ENCODE measurements at regions not wholly inside any gene's neighbourhood (a gene's known extent, or its start where the extent isn't known, plus 50 kb on each side); places are given as distances from the start of the nearest gene placed in this dataset.

GRCh38 chr7:28240481-28240880 lies 59.9 kb upstream of the JAZF1 start:
- Histone ChIP-seq H4K20me1 (ENCODE audit: insufficient read depth, low read length) (no peaks in the 10 kb centered on the region), H3K4me3 (replicated peaks in 1 of 3; ENCODE audit: low read depth in 2 of 3, low read length in 3 of 3) (no peak overlapping the region), H3K9me3 (replicated peaks in 1 of 2; ENCODE audit: control insufficient read depth in 1 of 2, insufficient read depth in 1 of 2, low read length in 2 of 2) (no peaks in the 10 kb centered on the region), H3K79me2 (ENCODE audit: insufficient read depth, low read length) (no peaks in the 10 kb centered on the region), H3K36me3 (replicated peaks in 1 of 2; ENCODE audit: control insufficient read depth in 1 of 2, insufficient read depth in 2 of 2, low read length in 2 of 2) (no peaks in the 10 kb centered on the region), H3K27me3 (ENCODE audit: control insufficient read depth in 2 of 2, insufficient read depth in 2 of 2, low read length in 2 of 2) (no peaks in the 10 kb centered on the region), H2AFZ (ENCODE audit: insufficient read depth, low read depth, low read length, poor library complexity, severe bottlenecking) (peak overlapping the region; percentile 52), H3K27ac (ENCODE audit: low read depth in 1 of 2, low read length in 2 of 2) (peak overlapping the region; percentile 85), H3K9ac (ENCODE audit: insufficient read depth, low read length, poor library complexity, severe bottlenecking) (no peak overlapping the region), H3K4me2 (replicated peaks; ENCODE audit: extremely low read depth, low read length, poor library complexity, severe bottlenecking) (peak overlapping the region; percentile 21), H3K4me1 (ENCODE audit: control insufficient read depth in 1 of 2, insufficient read depth in 2 of 2, low read length in 2 of 2) (peaks cover 68 to 71% of the 10 kb centered on the region in 2 donors)
- Mint-ChIP-seq H3K36me3 (peaks cover 0 to 2% of the 10 kb centered on the region in 2 donors), H3K4me3 (peak overlapping the region in 1 of 2 donors; percentile 35), H3K4me1 (peaks cover 69% of the 10 kb centered on the region), H3K9me3 (peaks cover 0 to 5% (median 0%) of the 10 kb centered on the region in 7 donors), H3K27me3 (ENCODE audit: low read depth in 3 of 3) (no peaks in the 10 kb centered on the region), H3K27ac (peak overlapping the region; percentile 53 to 96 (median 86))
- WGBS (ENCODE audit: insufficient coverage), result 26% methylated on average over 5 of the region's 5 CpGs
- intact Hi-C loops (cut with micrococcal nuclease), result loop anchor here in 1 of 2 donors (5.0 kb wide), 1 partner anchor 63 kb away; no protein-coding TSS in a partner anchor
- peak; percentile 27 to 72 (median 33) for DNase-seq
- TF ChIP-seq, protein P1, sequence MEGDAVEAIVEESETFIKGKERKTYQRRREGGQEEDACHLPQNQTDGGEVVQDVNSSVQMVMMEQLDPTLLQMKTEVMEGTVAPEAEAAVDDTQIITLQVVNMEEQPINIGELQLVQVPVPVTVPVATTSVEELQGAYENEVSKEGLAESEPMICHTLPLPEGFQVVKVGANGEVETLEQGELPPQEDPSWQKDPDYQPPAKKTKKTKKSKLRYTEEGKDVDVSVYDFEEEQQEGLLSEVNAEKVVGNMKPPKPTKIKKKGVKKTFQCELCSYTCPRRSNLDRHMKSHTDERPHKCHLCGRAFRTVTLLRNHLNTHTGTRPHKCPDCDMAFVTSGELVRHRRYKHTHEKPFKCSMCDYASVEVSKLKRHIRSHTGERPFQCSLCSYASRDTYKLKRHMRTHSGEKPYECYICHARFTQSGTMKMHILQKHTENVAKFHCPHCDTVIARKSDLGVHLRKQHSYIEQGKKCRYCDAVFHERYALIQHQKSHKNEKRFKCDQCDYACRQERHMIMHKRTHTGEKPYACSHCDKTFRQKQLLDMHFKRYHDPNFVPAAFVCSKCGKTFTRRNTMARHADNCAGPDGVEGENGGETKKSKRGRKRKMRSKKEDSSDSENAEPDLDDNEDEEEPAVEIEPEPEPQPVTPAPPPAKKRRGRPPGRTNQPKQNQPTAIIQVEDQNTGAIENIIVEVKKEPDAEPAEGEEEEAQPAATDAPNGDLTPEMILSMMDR (IDR thresholded peaks at IDR 0.05), result no peak

GRCh38 chr7:28243861-28244260 lies 63.3 kb upstream of the JAZF1 start:
- Mint-ChIP-seq H3K36me3 (no peaks in the 10 kb centered on the region), H3K9me3 (peaks cover 0 to 6% (median 2%) of the 10 kb centered on the region in 7 donors), H3K4me3 (no peak overlapping the region), H3K27me3 (ENCODE audit: low read depth in 3 of 3) (peaks cover 0 to 1% (median 0%) of the 10 kb centered on the region in 3 donors), H3K4me1 (peaks cover 50% of the 10 kb centered on the region), H3K27ac (peak overlapping the region in 1 of 7 donors; percentile 30)
- Histone ChIP-seq H3K4me2 (replicated peaks; ENCODE audit: extremely low read depth, low read length, poor library complexity, severe bottlenecking) (no peak overlapping the region), H3K4me3 (replicated peaks in 1 of 3; ENCODE audit: low read depth in 2 of 3, low read length in 3 of 3) (no peak overlapping the region), H4K20me1 (ENCODE audit: insufficient read depth, low read length) (no peaks in the 10 kb centered on the region), H3K9me3 (replicated peaks in 1 of 2; ENCODE audit: control insufficient read depth in 1 of 2, insufficient read depth in 1 of 2, low read length in 2 of 2) (no peaks in the 10 kb centered on the region), H3K27me3 (ENCODE audit: control insufficient read depth in 2 of 2, insufficient read depth in 2 of 2, low read length in 2 of 2) (no peaks in the 10 kb centered on the region), H3K79me2 (ENCODE audit: insufficient read depth, low read length) (no peaks in the 10 kb centered on the region), H3K36me3 (replicated peaks in 1 of 2; ENCODE audit: control insufficient read depth in 1 of 2, insufficient read depth in 2 of 2, low read length in 2 of 2) (no peaks in the 10 kb centered on the region), H2AFZ (ENCODE audit: insufficient read depth, low read depth, low read length, poor library complexity, severe bottlenecking) (no peak overlapping the region), H3K4me1 (ENCODE audit: control insufficient read depth in 1 of 2, insufficient read depth in 2 of 2, low read length in 2 of 2) (peaks cover 44 to 48% of the 10 kb centered on the region in 2 donors), H3K27ac (ENCODE audit: low read depth in 1 of 2, low read length in 2 of 2) (no peak overlapping the region), H3K9ac (ENCODE audit: insufficient read depth, low read length, poor library complexity, severe bottlenecking) (no peak overlapping the region)
- TF ChIP-seq, protein P1 (IDR thresholded peaks at IDR 0.05), result no peak
- intact Hi-C loops (cut with micrococcal nuclease), result loop anchor here in 1 of 2 donors (2.0 to 5.0 kb wide), 2 partner anchors 13 to 67 kb away; no protein-coding TSS in a partner anchor
- DNase-seq, result no peak
- 84% methylated on average over 5 of the region's 5 CpGs for WGBS (ENCODE audit: insufficient coverage)
